ELF-1 (cell line): ENCODE measurements at regions not wholly inside any gene's neighbourhood (a gene's known extent, or its start where the extent isn't known, plus 50 kb on each side); places are given as distances from the start of the nearest gene placed in this dataset.
A peak's percentile ranks its signal among the peaks of the same experiment; 100 is the strongest.

Experiments
- DNase-seq: peaks from one replicate; pipeline ENCODE4 v3.0.0-alpha.2; 2016; ENCODE audit warnings: low read depth, low spot score

GRCh38 chr1:181390410-181391077 is 92.8 kb upstream of the CACNA1E start:
- peak; percentile 18 for DNase-seq

GRCh38 chr1:181391301-181391900 is 91.9 kb upstream of the CACNA1E start:
- DNase-seq, result peak; percentile 52

- no peak for DNase-seq
Observed at GRCh38 chr1:181392133-181392532, 91.2 kb upstream of the CACNA1E start.

- DNase-seq, result no peak
Observed at GRCh38 chr1:181392613-181393220, 90.6 kb upstream of the CACNA1E start.

GRCh38 chr1:181394766-181395165 is 88.6 kb upstream of the CACNA1E start:
- no peak for DNase-seq

GRCh38 chr1:181396171-181396670 is 87.1 kb upstream of the CACNA1E start:
- no peak for DNase-seq

GRCh38 chr1:181396811-181397210 is 86.5 kb upstream of the CACNA1E start:
- DNase-seq, result no peak

- no peak for DNase-seq
Observed at GRCh38 chr1:181397845-181398244, 85.5 kb upstream of the CACNA1E start.

- no peak for DNase-seq
Observed at GRCh38 chr1:181398544-181398943, 84.8 kb upstream of the CACNA1E start.

- no peak for DNase-seq
Observed at GRCh38 chr1:181405584-181405983, 77.7 kb upstream of the CACNA1E start.

- no peak for DNase-seq
Observed at GRCh38 chr1:181406989-181407388, 76.3 kb upstream of the CACNA1E start.

GRCh38 chr1:181409981-181410380 is 73.3 kb upstream of the CACNA1E start:
- DNase-seq, result no peak

- no peak for DNase-seq
Observed at GRCh38 chr1:181412746-181413145, 70.6 kb upstream of the CACNA1E start.

GRCh38 chr1:181413195-181413815 is 70.0 kb upstream of the CACNA1E start:
- no peak for DNase-seq

GRCh38 chr1:181413836-181414235 is 69.5 kb upstream of the CACNA1E start:
- DNase-seq, result no peak

- no peak for DNase-seq
Observed at GRCh38 chr1:181416268-181416860, 67.0 kb upstream of the CACNA1E start.

- DNase-seq, result no peak
Observed at GRCh38 chr1:181417915-181418314, 65.4 kb upstream of the CACNA1E start.

- peak; percentile 81 for DNase-seq
Observed at GRCh38 chr1:181423301-181423918, 59.9 kb upstream of the CACNA1E start.

- peak; percentile 97 for DNase-seq
Observed at GRCh38 chr1:181424786-181425403, 58.4 kb upstream of the CACNA1E start.

- no peak for DNase-seq
Observed at GRCh38 chr1:181425566-181425965, 57.8 kb upstream of the CACNA1E start.

- no peak for DNase-seq
Observed at GRCh38 chr1:181429462-181429861, 53.9 kb upstream of the CACNA1E start.
